Osteocyte (in vitro differentiated cells): ENCODE measurements at regions not wholly inside any gene's neighbourhood (a gene's known extent, or its start where the extent isn't known, plus 50 kb on each side); places are given as distances from the start of the nearest gene placed in this dataset.

Experiments
- DNase-seq: peaks from one replicate; pipeline ENCODE4 v3.0.0; 2021; ENCODE audit warnings: mixed read lengths; ENCODE audit not compliant: unreplicated experiment; ENCODE audit errors: extremely low spot score
- H3K27ac Mint-ChIP-seq: one replicate; pipeline ENCODE4 v1.8.0; 2021; ENCODE audit warnings: mild to moderate bottlenecking, mixed read lengths; ENCODE audit not compliant: unreplicated experiment
- H3K27me3 Mint-ChIP-seq: one replicate; pipeline ENCODE4 v1.8.0; 2021; ENCODE audit warnings: mixed read lengths; ENCODE audit not compliant: unreplicated experiment
- H3K36me3 Mint-ChIP-seq: one replicate; pipeline ENCODE4 v1.8.0; 2021; ENCODE audit warnings: mixed read lengths; ENCODE audit not compliant: unreplicated experiment
- H3K4me1 Mint-ChIP-seq: one replicate; pipeline ENCODE4 v1.8.0; 2021; ENCODE audit warnings: mixed read lengths; ENCODE audit not compliant: unreplicated experiment
- H3K4me3 Mint-ChIP-seq: one replicate; pipeline ENCODE4 v1.8.0; 2021; ENCODE audit warnings: mild to moderate bottlenecking, moderate library complexity, mixed read lengths; ENCODE audit not compliant: unreplicated experiment
- H3K9me3 Mint-ChIP-seq: one replicate; pipeline ENCODE4 v1.8.0; 2021; ENCODE audit warnings: mixed read lengths; ENCODE audit not compliant: unreplicated experiment
- TF ChIP-seq, protein P1 (sequence below): fragments of 200-600 bp; sonication (generic); IDR thresholded peaks from 2 replicates; pipeline ENCODE4 v1.5.0; 2021; ENCODE audit warnings: antibody characterized with exemption, mild to moderate bottlenecking, moderate library complexity

DNA sequence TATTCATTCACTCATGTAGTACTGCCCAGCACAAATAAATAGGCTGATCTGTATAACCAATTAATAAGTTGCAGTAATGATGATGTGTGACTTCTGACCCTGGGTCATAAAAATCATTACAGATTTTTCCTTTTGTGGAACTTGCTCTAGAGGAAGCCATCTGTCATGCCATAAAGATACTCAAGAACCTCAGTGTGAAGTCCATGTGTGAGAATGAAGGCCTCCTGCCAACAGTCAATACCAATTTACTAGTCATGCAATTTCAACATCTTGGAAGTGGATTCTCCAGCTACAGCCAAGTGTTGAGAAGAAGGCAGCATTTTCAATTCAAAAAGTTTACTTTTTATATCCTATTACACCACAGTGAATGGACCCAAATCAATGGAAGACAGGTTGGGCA, 435.6 kb upstream of the LRRC4C start:
- Mint-ChIP-seq H3K27ac (no peak overlapping the region), H3K4me1 (no peaks in the 10 kb centered on the region), H3K27me3 (no peaks in the 10 kb centered on the region), H3K9me3 (peaks cover 38% of the 10 kb centered on the region), H3K4me3 (no peak overlapping the region), H3K36me3 (no peaks in the 10 kb centered on the region)
- no peak for DNase-seq
- TF ChIP-seq, protein P1, sequence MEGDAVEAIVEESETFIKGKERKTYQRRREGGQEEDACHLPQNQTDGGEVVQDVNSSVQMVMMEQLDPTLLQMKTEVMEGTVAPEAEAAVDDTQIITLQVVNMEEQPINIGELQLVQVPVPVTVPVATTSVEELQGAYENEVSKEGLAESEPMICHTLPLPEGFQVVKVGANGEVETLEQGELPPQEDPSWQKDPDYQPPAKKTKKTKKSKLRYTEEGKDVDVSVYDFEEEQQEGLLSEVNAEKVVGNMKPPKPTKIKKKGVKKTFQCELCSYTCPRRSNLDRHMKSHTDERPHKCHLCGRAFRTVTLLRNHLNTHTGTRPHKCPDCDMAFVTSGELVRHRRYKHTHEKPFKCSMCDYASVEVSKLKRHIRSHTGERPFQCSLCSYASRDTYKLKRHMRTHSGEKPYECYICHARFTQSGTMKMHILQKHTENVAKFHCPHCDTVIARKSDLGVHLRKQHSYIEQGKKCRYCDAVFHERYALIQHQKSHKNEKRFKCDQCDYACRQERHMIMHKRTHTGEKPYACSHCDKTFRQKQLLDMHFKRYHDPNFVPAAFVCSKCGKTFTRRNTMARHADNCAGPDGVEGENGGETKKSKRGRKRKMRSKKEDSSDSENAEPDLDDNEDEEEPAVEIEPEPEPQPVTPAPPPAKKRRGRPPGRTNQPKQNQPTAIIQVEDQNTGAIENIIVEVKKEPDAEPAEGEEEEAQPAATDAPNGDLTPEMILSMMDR, result no peak

DNA sequence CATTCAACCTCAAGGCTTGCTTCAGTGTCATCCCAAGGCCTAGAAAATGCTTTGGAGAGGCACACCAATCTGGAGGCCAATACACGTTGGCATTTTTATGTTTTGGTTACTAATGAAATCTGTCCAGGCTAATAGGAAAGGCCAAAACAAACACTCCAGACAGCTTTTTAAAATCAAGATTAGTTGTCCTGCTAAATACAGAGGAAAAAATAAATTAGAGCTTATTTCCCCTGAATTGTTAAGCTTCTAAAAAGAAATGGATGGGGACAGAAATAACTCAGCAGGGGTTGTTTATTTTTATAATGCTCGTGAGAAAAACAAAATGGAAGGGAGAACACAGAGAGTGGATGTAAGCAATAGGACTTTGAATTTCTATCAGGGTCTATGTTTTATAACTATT, 438.5 kb upstream of the LRRC4C start:
- Mint-ChIP-seq H3K4me3 (no peak overlapping the region), H3K27me3 (no peaks in the 10 kb centered on the region), H3K36me3 (no peaks in the 10 kb centered on the region), H3K4me1 (no peaks in the 10 kb centered on the region), H3K27ac (no peak overlapping the region), H3K9me3 (peaks cover 47% of the 10 kb centered on the region)
- no peak for DNase-seq
- TF ChIP-seq, protein P1, result no peak

DNA sequence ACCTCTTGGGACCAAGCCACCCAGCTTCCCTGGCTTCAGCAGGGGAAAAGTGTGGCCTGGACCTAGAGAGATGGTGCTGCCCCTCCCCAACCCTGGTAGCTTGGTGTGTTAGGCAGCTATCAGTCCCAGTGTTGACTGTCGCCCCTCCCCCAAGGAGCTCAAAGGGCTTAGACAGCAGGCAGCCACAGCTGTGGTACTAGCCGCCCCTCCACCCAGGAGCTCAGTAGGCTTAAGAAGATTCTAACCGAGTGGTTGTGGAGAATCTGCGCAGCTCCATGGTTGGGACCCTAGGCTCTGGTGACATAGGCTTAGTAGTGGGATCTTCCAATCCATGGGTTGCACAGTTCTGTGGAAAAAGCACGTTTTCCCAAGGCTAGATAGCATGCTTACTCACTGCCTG, 458.4 kb upstream of the LRRC4C start:
- H3K4me1 Mint-ChIP-seq, result no peaks in the 10 kb centered on the region
- no peak overlapping the region for H3K4me3 Mint-ChIP-seq
- TF ChIP-seq, protein P1, result no peak
- no peaks in the 10 kb centered on the region for H3K27me3 Mint-ChIP-seq
- no peak overlapping the region for H3K27ac Mint-ChIP-seq
- peaks cover 45% of the 10 kb centered on the region for H3K9me3 Mint-ChIP-seq
- H3K36me3 Mint-ChIP-seq, result no peaks in the 10 kb centered on the region
- DNase-seq, result no peak

DNA sequence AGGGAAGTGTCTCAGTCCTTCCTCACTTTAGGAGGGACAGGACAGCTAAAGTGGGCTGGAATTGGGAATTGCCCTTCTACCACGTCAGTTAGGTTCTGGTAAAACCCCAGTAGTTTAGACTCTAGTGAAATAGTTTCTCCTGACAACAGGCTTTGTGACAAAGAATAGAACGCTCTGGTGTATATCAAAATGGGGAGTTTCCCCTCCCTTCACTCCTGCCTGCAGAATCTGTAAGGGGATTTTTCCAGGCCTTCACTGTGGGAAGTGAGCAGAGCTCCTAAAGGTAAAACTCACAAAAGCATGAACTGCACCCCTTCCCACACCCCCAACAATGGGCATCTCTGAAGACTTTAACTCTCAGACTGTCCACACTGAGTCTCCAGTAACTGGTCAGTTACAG, 460.9 kb upstream of the LRRC4C start:
- Mint-ChIP-seq H3K9me3 (peaks cover 44% of the 10 kb centered on the region), H3K4me1 (no peaks in the 10 kb centered on the region), H3K27me3 (no peaks in the 10 kb centered on the region), H3K36me3 (no peaks in the 10 kb centered on the region), H3K4me3 (no peak overlapping the region), H3K27ac (no peak overlapping the region)
- TF ChIP-seq, protein P1, result no peak
- DNase-seq, result no peak

DNA sequence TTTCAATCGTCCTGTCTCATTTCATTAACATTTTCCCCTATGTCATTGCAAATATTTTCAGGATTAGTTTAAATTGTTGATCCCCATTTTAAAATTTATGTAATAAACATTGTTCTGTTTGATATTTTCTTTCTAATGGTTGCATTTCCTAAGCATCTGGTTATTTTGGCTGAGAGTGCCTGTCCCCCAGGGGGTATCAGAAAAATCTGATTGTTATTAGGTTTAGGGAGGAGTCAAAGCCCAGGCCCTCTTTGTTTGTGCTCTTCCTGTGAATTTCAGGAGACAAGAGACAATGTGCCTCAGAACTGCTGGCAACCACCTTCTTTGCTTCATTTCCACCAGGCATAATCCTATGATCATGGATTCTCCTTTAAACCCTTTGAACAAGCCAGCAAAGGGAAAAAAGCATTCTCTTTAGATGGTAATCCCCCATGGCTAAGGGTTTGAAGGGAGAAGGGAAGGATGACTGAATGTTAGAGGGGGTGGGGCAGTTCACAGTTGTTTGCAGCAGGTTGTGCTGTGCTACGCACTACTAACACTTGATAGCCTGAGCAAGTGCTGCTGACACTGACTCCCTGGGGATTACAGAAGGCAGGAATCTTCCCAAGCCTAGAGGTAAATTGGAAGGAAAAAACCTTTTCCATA, 462.4 kb upstream of the LRRC4C start:
- H3K27me3 Mint-ChIP-seq, result no peaks in the 10 kb centered on the region
- TF ChIP-seq, protein P1, result no peak
- H3K4me1 Mint-ChIP-seq, result no peaks in the 10 kb centered on the region
- DNase-seq, result no peak
- no peak overlapping the region for H3K4me3 Mint-ChIP-seq
- H3K27ac Mint-ChIP-seq, result no peak overlapping the region
- H3K36me3 Mint-ChIP-seq, result no peaks in the 10 kb centered on the region
- peaks cover 41% of the 10 kb centered on the region for H3K9me3 Mint-ChIP-seq
